Breast epithelium (tissue), 3 donors: ENCODE measurements at regions not wholly inside any gene's neighbourhood (a gene's known extent, or its start where the extent isn't known, plus 50 kb on each side); places are given as distances from the start of the nearest gene placed in this dataset.

Experiments used
- CTCF ChIP-seq, 3 donors: fragments of 450-650 bp; IDR thresholded peaks; one replicate each; pipeline ENCODE4 v1.5.1; 2016 to 2017; ENCODE audit warnings: antibody characterized with exemption in 3 of 3, mild to moderate bottlenecking in 3 of 3, moderate library complexity in 3 of 3
- POLR2A ChIP-seq: fragments of 450-650 bp; IDR thresholded peaks from one replicate; pipeline ENCODE4 v1.6.1; 2016; ENCODE audit warnings: antibody characterized with exemption, mild to moderate bottlenecking, moderate library complexity
- POLR2AphosphoS5 ChIP-seq, 3 donors: sonication (generic); formaldehyde crosslinking; IDR thresholded peaks; one replicate each; pipeline ENCODE4 v1.6.1; 2017; ENCODE audit warnings: antibody characterized with exemption in 3 of 3

GRCh38 chrX:13938829-13939530 lies 90.7 kb downstream of the GEMIN8 start:
- no peak for TF ChIP-seq POLR2A
- no peak for TF ChIP-seq CTCF (IDR thresholded peaks at IDR 0.05)
- no peak for TF ChIP-seq POLR2AphosphoS5 (IDR thresholded peaks at IDR 0.05)
